PC-9 (cell line): ENCODE measurements at regions not wholly inside any gene's neighbourhood (a gene's known extent, or its start where the extent isn't known, plus 50 kb on each side); places are given as distances from the start of the nearest gene placed in this dataset.

Experiments
- BruUV-seq: library from RNA; stranded (reverse); fragments of 400-500 nt; replicated peaks from 2 replicates; lab custom pipeline; 2021; lab: Mats Ljungman, UMichigan
- CTCF ChIA-PET: fragments of 300-600 bp; sonication (Branson Sonifier 250); formaldehyde crosslinking; loops from one replicate; lab custom pipeline; 2022; ENCODE audit warnings: antibody characterized with exemption; lab: Charles Lee
- POLR2A ChIA-PET: fragments of 300-600 bp; sonication (Branson Sonifier 250); formaldehyde crosslinking; loops from one replicate; lab custom pipeline; 2022; ENCODE audit warnings: antibody characterized with exemption; ENCODE audit not compliant: unreplicated experiment; lab: Charles Lee
- DNase-seq, 2 experiments: peaks; one replicate each; pipeline versions ENCODE4 v3.0.0 to v3.0.0-alpha.2; 2015 to 2022; ENCODE audit warnings: mixed read lengths in 1 of 2
- H2AFZ ChIP-seq: fragments of 200-600 bp; sonication (generic); 2 replicates; pipeline ENCODE4 v1.8.1; 2017; ENCODE audit warnings: antibody characterized with exemption
- H3F3A ChIP-seq: fragments of 200-600 bp; sonication (generic); 2 replicates; pipeline ENCODE4 v1.8.1; 2017; ENCODE audit warnings: antibody characterized with exemption, mild to moderate bottlenecking, low read depth; ENCODE audit not compliant: insufficient read depth
- H3K27ac ChIP-seq: fragments of 200-600 bp; sonication (generic); 2 replicates; pipeline ENCODE4 v1.6.1; 2016; ENCODE audit warnings: mixed run types
- H3K27me3 ChIP-seq: fragments of 200-600 bp; sonication (generic); 2 replicates; pipeline ENCODE4 v1.6.1; 2016; ENCODE audit warnings: low read depth, mixed run types; ENCODE audit not compliant: insufficient read depth
- H3K36me3 ChIP-seq: fragments of 200-600 bp; sonication (generic); 2 replicates; pipeline ENCODE4 v1.6.1; 2016; ENCODE audit warnings: low read depth, mixed run types
- H3K4me1 ChIP-seq: fragments of 200-600 bp; sonication (generic); replicated peaks from 2 replicates; pipeline ENCODE4 v1.6.1; 2016; ENCODE audit warnings: mixed run types; ENCODE audit not compliant: insufficient read depth
- H3K4me2 ChIP-seq: fragments of 200-600 bp; sonication (generic); 2 replicates; pipeline ENCODE4 v1.6.1; 2017; ENCODE audit warnings: mixed run types
- H3K4me3 ChIP-seq: fragments of 200-600 bp; sonication (generic); 2 replicates; pipeline ENCODE4 v1.6.1; 2016; ENCODE audit warnings: mixed run types
- H3K79me2 ChIP-seq: fragments of 200-600 bp; sonication (generic); 2 replicates; pipeline ENCODE4 v1.6.1; 2017; ENCODE audit warnings: low read depth, mixed run types
- H3K9me2 ChIP-seq: fragments of 200-600 bp; sonication (generic); 2 replicates; pipeline ENCODE4 v1.8.1; 2017; ENCODE audit warnings: mild to moderate bottlenecking; ENCODE audit not compliant: insufficient read depth
- H3K9me3 ChIP-seq: fragments of 200-600 bp; sonication (generic); 2 replicates; pipeline ENCODE4 v1.8.1; 2016; ENCODE audit warnings: low read depth; ENCODE audit not compliant: insufficient read depth
- H4K20me1 ChIP-seq: fragments of 200-600 bp; sonication (generic); 2 replicates; pipeline ENCODE4 v1.8.1; 2017; ENCODE audit not compliant: insufficient read depth
- CTCF ChIP-seq: fragments of 200-600 bp; sonication (generic); conservative IDR thresholded peaks from 2 replicates; pipeline ENCODE4 v1.6.1; 2017; ENCODE audit warnings: mixed run types, antibody characterized with exemption, mild to moderate bottlenecking, moderate library complexity
- EZH2 ChIP-seq: fragments of 200-600 bp; sonication (generic); IDR thresholded peaks from 2 replicates; pipeline ENCODE4 v1.8.0; 2017; ENCODE audit warnings: antibody characterized with exemption, low read depth
- intact Hi-C: fragments of 100-400 bp; cut with micrococcal nuclease; formaldehyde crosslinking; loops from one replicate; pipeline ENCODE4 v1.10.0; 2022; ENCODE audit not compliant: unreplicated experiment

DNA sequence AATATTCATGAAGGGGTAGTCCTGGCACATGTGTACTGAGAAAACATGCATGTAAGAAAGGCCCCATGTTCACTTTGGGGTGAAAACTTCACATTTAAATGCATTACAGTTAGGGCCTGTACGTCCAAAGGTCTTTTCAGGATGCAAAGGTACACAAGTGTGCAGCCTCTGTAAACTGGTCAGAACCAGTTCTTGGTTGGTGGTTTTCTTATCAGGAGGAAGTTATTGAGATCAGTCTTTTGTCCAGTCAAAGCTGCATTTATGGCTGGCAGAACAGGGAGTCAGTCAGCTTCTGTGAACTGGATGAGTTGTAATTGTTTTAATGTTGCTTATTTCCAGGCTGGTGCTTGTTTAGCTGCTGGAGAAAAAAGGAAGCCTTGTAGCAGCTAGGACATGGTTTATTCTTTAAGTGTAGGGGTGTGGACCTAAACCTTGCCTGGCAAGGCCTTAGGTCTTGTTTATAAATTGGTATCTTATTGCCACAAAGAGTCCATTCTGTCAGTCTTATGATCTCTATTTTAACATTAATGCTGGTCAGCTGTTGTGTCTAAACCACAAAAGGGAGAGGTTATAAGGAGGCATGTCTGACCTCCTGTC, 1906.6 kb upstream of the TENM3 start:
- intact Hi-C loops: no loop called here
- DNase-seq: no peak

GRCh38 chr4:180341926-180342325, 1901.3 kb upstream of the TENM3 start:
- Histone ChIP-seq H3K36me3 (no peaks in the 10 kb centered on the region), H4K20me1 (no peaks in the 10 kb centered on the region), H3K4me2 (no peak overlapping the region), H3F3A (no peaks in the 10 kb centered on the region), H2AFZ (no peak overlapping the region), H3K27ac (no peak overlapping the region), H3K9me2 (no peaks in the 10 kb centered on the region), H3K79me2 (no peaks in the 10 kb centered on the region), H3K4me1 (no peaks in the 10 kb centered on the region), H3K27me3 (no peaks in the 10 kb centered on the region), H3K9me3 (no peaks in the 10 kb centered on the region), H3K4me3 (no peak overlapping the region)
- no TSS peak for BruUV-seq
- no peak for DNase-seq
- ChIA-PET POLR2A (no interaction called here), CTCF (no interaction called here)
- TF ChIP-seq EZH2 (no peak), CTCF (no peak)
- intact Hi-C loops: no loop called here

More for the DNA sequence above, 1906.6 kb upstream of the TENM3 start:
- Histone ChIP-seq H2AFZ (no peak overlapping the region), H3K27me3 (no peaks in the 10 kb centered on the region), H3K9me3 (no peaks in the 10 kb centered on the region), H3K27ac (no peak overlapping the region), H3K79me2 (no peaks in the 10 kb centered on the region), H3K4me1 (no peaks in the 10 kb centered on the region), H3K9me2 (no peaks in the 10 kb centered on the region), H3K36me3 (no peaks in the 10 kb centered on the region), H3F3A (no peaks in the 10 kb centered on the region), H4K20me1 (no peaks in the 10 kb centered on the region), H3K4me3 (no peak overlapping the region), H3K4me2 (no peak overlapping the region)
- TF ChIP-seq EZH2: no peak
- no peak for TF ChIP-seq CTCF
- no TSS peak for BruUV-seq
- CTCF ChIA-PET: no interaction called here
- POLR2A ChIA-PET: no interaction called here

DNA sequence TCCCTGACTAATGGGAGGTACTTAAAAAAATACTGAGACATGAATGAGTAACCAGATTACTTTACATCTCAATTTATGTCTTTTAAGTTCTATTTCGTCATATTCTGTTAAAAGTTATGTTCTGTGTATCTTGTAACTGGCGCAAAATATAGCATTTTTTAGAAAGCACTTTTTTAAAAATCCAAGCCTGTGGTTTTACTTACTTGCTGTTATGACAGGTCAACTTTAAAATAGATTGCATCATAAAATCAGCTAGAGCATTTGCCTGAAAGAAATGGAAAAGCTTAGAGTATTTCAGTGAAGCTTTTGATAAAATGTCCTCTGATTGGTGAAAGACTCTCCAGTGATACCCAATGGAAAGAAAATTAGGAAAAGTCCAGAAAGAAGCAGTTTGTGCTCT, 1892.3 kb upstream of the TENM3 start:
- Histone ChIP-seq H3K4me2 (no peak overlapping the region), H3K27me3 (no peaks in the 10 kb centered on the region), H3K79me2 (no peaks in the 10 kb centered on the region), H4K20me1 (no peaks in the 10 kb centered on the region), H2AFZ (no peak overlapping the region), H3K4me1 (no peaks in the 10 kb centered on the region), H3K36me3 (no peaks in the 10 kb centered on the region), H3K9me3 (no peaks in the 10 kb centered on the region), H3K27ac (no peak overlapping the region), H3F3A (no peaks in the 10 kb centered on the region), H3K9me2 (no peaks in the 10 kb centered on the region), H3K4me3 (no peak overlapping the region)
- ChIA-PET POLR2A (interaction anchor here (0.6 kb wide), 1 partner anchor 18 kb away, joined by 4 read pairs; no protein-coding TSS in a partner anchor), CTCF (interaction anchor here (0.6 kb wide), 1 partner anchor 314 kb away, joined by 4 read pairs; no protein-coding TSS in a partner anchor)
- DNase-seq: no peak
- intact Hi-C loops: no loop called here
- no TSS peak for BruUV-seq
- TF ChIP-seq EZH2: no peak
- TF ChIP-seq CTCF: no peak
